K562 (cell line): ENCODE measurements at regions not wholly inside any gene's neighbourhood (a gene's known extent, or its start where the extent isn't known, plus 50 kb on each side); places are given as distances from the start of the nearest gene placed in this dataset.

Experiments used
- ATAC-seq: fragments of 200-7000 bp; cut with Tn5 transposase; 3 replicates; pipeline ENCODE4 v1.9.1; 2020; ENCODE audit warnings: moderate library complexity
- BruUV-seq: library from RNA; stranded (reverse); fragments of 400-500 nt; replicated peaks from 2 replicates; lab custom pipeline; 2021; lab: Mats Ljungman, UMichigan
- CTCF ChIA-PET: fragments of 300-600 bp; formaldehyde crosslinking; extraction: SDS; loops from one replicate; lab custom pipeline; 2021; ENCODE audit warnings: low intra/inter-chr PET ratio; lab: Yijun Ruan, JAX
- POLR2A ChIA-PET: fragments of 300-600, 350-650 bp; sonication (Branson Sonifier 250); formaldehyde crosslinking; extraction: SDS; loops from one replicate; lab custom pipeline; 2021; ENCODE audit warnings: antibody characterized with exemption, inconsistent platforms; lab: Yijun Ruan, JAX
- DNase-seq, 4 experiments: peaks; one replicate each; pipeline versions ENCODE4 v3.0.0 to v3.0.0-alpha.2; 2011 to 2018; ENCODE audit warnings: low spot score in 3 of 4, mixed read lengths in 3 of 4; ENCODE audit errors: extremely low read depth in 1 of 4
- FAIRE-seq: peaks from 2 replicates; lab custom pipeline; 2011; peaks lifted over from hg19 to GRCh38; lab: Jason Lieb, UNC
- H2AFZ ChIP-seq: 2 replicates; pipeline ENCODE4 v1.6.0; 2011; ENCODE audit warnings: low read depth, low read length, control low read depth, inconsistent platforms
- H3K27ac ChIP-seq: fragments of 200-600 bp; 3 replicates; pipeline ENCODE4 v1.8.0; 2011; ENCODE audit warnings: low read depth, mild to moderate bottlenecking, control low read depth, inconsistent platforms, low read length, moderate library complexity, mixed read lengths; ENCODE audit errors: extremely low read depth
- H3K27me3 ChIP-seq, 2 experiments: fragments of 300-600 bp in 1 of 2; 2 replicates in 1 of 2; 3 replicates in 1 of 2; pipeline versions ENCODE4 v1.6.0 to v1.8.0; 2011; ENCODE audit warnings: inconsistent platforms in 2 of 2, low read length in 2 of 2, mild to moderate bottlenecking in 1 of 2, mixed read lengths in 1 of 2, moderate library complexity in 1 of 2; ENCODE audit not compliant: control insufficient read depth in 2 of 2, insufficient read depth in 2 of 2
- H3K36me3 ChIP-seq: fragments of 300-600 bp; 3 replicates; pipeline ENCODE4 v1.8.0; 2011; ENCODE audit warnings: mild to moderate bottlenecking, low read length, inconsistent platforms; ENCODE audit not compliant: control insufficient read depth, insufficient read depth
- H3K4me1 ChIP-seq, 2 experiments: fragments of 200-600 bp in 1 of 2; replicated peaks in 1 of 2; 2 replicates in 1 of 2; 3 replicates in 1 of 2; pipeline versions ENCODE4 v1.5.1 to v1.8.0; 2011; ENCODE audit warnings: inconsistent platforms in 2 of 2, low read length in 2 of 2, mild to moderate bottlenecking in 1 of 2, mixed read lengths in 1 of 2, moderate library complexity in 1 of 2; ENCODE audit not compliant: control insufficient read depth in 2 of 2, insufficient read depth in 2 of 2
- H3K4me2 ChIP-seq: 2 replicates; pipeline ENCODE4 v1.6.1; 2011; ENCODE audit warnings: low read length, control low read depth, inconsistent platforms, mixed read lengths; ENCODE audit not compliant: insufficient read depth
- H3K4me3 ChIP-seq: fragments of 200-600 bp; sonication (generic), shearing (Covaris generic); 2 replicates; pipeline ENCODE4 v1.5.1; 2016; ENCODE audit warnings: control low read depth, inconsistent platforms
- H3K79me2 ChIP-seq: fragments of 200-600 bp; 3 replicates; pipeline ENCODE4 v1.8.0; 2011; ENCODE audit warnings: low read length, inconsistent platforms; ENCODE audit not compliant: control insufficient read depth, insufficient read depth
- H3K9ac ChIP-seq, 2 experiments: 2 replicates each; pipeline versions ENCODE4 v1.6.0 to v1.6.1; 2011; ENCODE audit warnings: low read depth in 2 of 2, low read length in 2 of 2, control low read depth in 1 of 2, inconsistent platforms in 1 of 2, mild to moderate bottlenecking in 1 of 2, mixed read lengths in 1 of 2; ENCODE audit not compliant: insufficient read depth in 1 of 2
- H3K9me1 ChIP-seq: one replicate; pipeline ENCODE4 v1.6.0; 2011; ENCODE audit warnings: inconsistent platforms, mild to moderate bottlenecking, low read length, moderate library complexity; ENCODE audit not compliant: control insufficient read depth, insufficient read depth
- H3K9me3 ChIP-seq: replicated peaks from 2 replicates; pipeline ENCODE4 v1.5.1; 2011; ENCODE audit warnings: low read depth, low read length, inconsistent platforms; ENCODE audit not compliant: control insufficient read depth, insufficient read depth
- H4K20me1 ChIP-seq: replicated peaks from 2 replicates; pipeline ENCODE4 v1.6.1; 2011; ENCODE audit warnings: low read length, inconsistent platforms, mixed read lengths; ENCODE audit not compliant: control insufficient read depth, insufficient read depth
- FUS ChIP-seq: fragments of 200-400 bp; formaldehyde crosslinking; optimal IDR thresholded peaks from 2 replicates; pipeline ENCODE3; 2017; ENCODE audit warnings: low read depth, low read length
- HDAC2 ChIP-seq: fragments of 450-650 bp; IDR thresholded peaks from 2 replicates; pipeline ENCODE4 v1.6.1; 2016; ENCODE audit warnings: mild to moderate bottlenecking
- PHF20 ChIP-seq: fragments of 450-650 bp; IDR thresholded peaks from 2 replicates; pipeline ENCODE4 v1.6.1; 2018; ENCODE audit not compliant: partially characterized antibody
- POLR3A ChIP-seq: IDR thresholded peaks from 2 replicates; pipeline ENCODE4 v1.6.1; 2011; ENCODE audit warnings: borderline replicate concordance, mild to moderate bottlenecking, moderate library complexity; ENCODE audit not compliant: insufficient read length, insufficient read depth; ENCODE audit errors: extremely low read depth
- PTTG1 ChIP-seq: fragments of 450-650 bp; IDR thresholded peaks from 2 replicates; pipeline ENCODE4 v1.6.1; 2016; ENCODE audit warnings: low read depth, mild to moderate bottlenecking, missing genetic modification characterization, missing compliant biosample characterization
- SRF ChIP-seq, 2 experiments: fragments of 250-450, 450-650 bp in 1 of 2; sonication (Bioruptor Pico) in 1 of 2; sonication (generic) in 1 of 2; formaldehyde crosslinking; IDR thresholded peaks; 2 replicates each; pipeline versions ENCODE4 v1.5.0 to v1.5.1; 2020 to 2022; ENCODE audit warnings: mild to moderate bottlenecking in 1 of 2, missing genetic modification reagents in 1 of 2
- ZBTB8A ChIP-seq: fragments of 450-650 bp; IDR thresholded peaks from 2 replicates; pipeline ENCODE4 v1.6.1; 2018; ENCODE audit warnings: mild to moderate bottlenecking, moderate library complexity; ENCODE audit not compliant: partially characterized antibody
- ZC3H11A ChIP-seq: IDR thresholded peaks from 2 replicates; pipeline ENCODE4 v1.6.1; 2012; ENCODE audit warnings: low read depth, low read length, improper control_type of control experiment
- ZNF146 ChIP-seq: IDR thresholded peaks from one replicate; pipeline ENCODE4 v1.6.1; 2018; ENCODE audit warnings: missing compliant biosample characterization; ENCODE audit not compliant: unreplicated experiment
- ZNF311 ChIP-seq: fragments of 250-450 bp; sonication (Bioruptor Pico); IDR thresholded peaks from 2 replicates; pipeline ENCODE4 v1.4.0; 2020; ENCODE audit warnings: mild to moderate bottlenecking, moderate library complexity
- WGBS: fragments of 100-300 bp; shearing (Covaris generic); methylation state at CpG from one replicate; pipeline ENCODE4 v1.1.6; 2016; ENCODE audit warnings: low coverage, mixed read lengths; ENCODE audit not compliant: insufficient coverage; ENCODE audit errors: missing lambda C conversion rate; 5-methylcytosine and 5-hydroxymethylcytosine counted together
- in situ Hi-C: fragments of 300-500 bp; cut with MboI; formaldehyde crosslinking; loops from 4 replicates; pipeline ENCODE4 v1.15.0; 2018; ENCODE audit warnings: inconsistent platforms, mixed read lengths
- intact Hi-C: fragments of 100-400 bp; cut with micrococcal nuclease; formaldehyde crosslinking; loops from 2 replicates; pipeline ENCODE4 v1.14.2; 2022
- TF ChIP-seq, protein P1 (sequence below), 2 experiments: fragments of 450-650 bp; formaldehyde crosslinking in 1 of 2; IDR thresholded peaks; 2 replicates each; pipeline versions ENCODE4 v1.4.0 to v1.6.1; 2014 to 2020; ENCODE audit warnings: mild to moderate bottlenecking in 2 of 2, borderline replicate concordance in 1 of 2, low read depth in 1 of 2
- TF ChIP-seq, protein P2 (sequence below): sonication (generic); formaldehyde crosslinking; IDR thresholded peaks from 2 replicates; pipeline ENCODE4 v1.8.0; 2023; ENCODE audit warnings: mild to moderate bottlenecking, missing genetic modification reagents

GRCh38 chr5:2381861-2382260, 369.6 kb downstream of the IRX2 start:
- Histone ChIP-seq H3K36me3 (no peaks in the 10 kb centered on the region), H3K9ac (no peak overlapping the region), H3K79me2 (no peaks in the 10 kb centered on the region), H3K27me3 (peaks cover 10 to 29% of the 10 kb centered on the region in 2 experiments; a peak in 3 of 5 replicates), H3K27ac (no peak overlapping the region), H3K9me1 (no peaks in the 10 kb centered on the region), H3K4me2 (no peak overlapping the region), H4K20me1 (no peaks in the 10 kb centered on the region), H3K4me3 (no peak overlapping the region), H3K9me3 (no peaks in the 10 kb centered on the region), H2AFZ (no peak overlapping the region), H3K4me1 (no peaks in the 10 kb centered on the region)
- WGBS: 1% methylated on average over 5 of the region's 5 CpGs
- no TSS peak for BruUV-seq
- ATAC-seq (no peak), FAIRE-seq (no peak), DNase-seq (no peak)
- in situ Hi-C loops (no loop called here), intact Hi-C loops (no loop called here)
- TF ChIP-seq ZC3H11A: no peak
- no peak for TF ChIP-seq SRF (CRISPR knock-in tag; IDR thresholded peaks at IDR 0.05)
- no peak for TF ChIP-seq FUS
- TF ChIP-seq, protein P1, sequence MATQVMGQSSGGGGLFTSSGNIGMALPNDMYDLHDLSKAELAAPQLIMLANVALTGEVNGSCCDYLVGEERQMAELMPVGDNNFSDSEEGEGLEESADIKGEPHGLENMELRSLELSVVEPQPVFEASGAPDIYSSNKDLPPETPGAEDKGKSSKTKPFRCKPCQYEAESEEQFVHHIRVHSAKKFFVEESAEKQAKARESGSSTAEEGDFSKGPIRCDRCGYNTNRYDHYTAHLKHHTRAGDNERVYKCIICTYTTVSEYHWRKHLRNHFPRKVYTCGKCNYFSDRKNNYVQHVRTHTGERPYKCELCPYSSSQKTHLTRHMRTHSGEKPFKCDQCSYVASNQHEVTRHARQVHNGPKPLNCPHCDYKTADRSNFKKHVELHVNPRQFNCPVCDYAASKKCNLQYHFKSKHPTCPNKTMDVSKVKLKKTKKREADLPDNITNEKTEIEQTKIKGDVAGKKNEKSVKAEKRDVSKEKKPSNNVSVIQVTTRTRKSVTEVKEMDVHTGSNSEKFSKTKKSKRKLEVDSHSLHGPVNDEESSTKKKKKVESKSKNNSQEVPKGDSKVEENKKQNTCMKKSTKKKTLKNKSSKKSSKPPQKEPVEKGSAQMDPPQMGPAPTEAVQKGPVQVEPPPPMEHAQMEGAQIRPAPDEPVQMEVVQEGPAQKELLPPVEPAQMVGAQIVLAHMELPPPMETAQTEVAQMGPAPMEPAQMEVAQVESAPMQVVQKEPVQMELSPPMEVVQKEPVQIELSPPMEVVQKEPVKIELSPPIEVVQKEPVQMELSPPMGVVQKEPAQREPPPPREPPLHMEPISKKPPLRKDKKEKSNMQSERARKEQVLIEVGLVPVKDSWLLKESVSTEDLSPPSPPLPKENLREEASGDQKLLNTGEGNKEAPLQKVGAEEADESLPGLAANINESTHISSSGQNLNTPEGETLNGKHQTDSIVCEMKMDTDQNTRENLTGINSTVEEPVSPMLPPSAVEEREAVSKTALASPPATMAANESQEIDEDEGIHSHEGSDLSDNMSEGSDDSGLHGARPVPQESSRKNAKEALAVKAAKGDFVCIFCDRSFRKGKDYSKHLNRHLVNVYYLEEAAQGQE (IDR thresholded peaks at IDR 0.05; ENCODE audit: borderline replicate concordance): no peak
- TF ChIP-seq, protein P1 (CRISPR knock-in tag; IDR thresholded peaks at IDR 0.05; ENCODE audit: low read depth): no peak
- no peak for TF ChIP-seq POLR3A
- no peak for TF ChIP-seq ZNF311 (CRISPR knock-in tag)
- no peak for TF ChIP-seq PTTG1 (tag)
- TF ChIP-seq PHF20: no peak
- no peak for TF ChIP-seq HDAC2
- TF ChIP-seq ZBTB8A: no peak
- no peak for TF ChIP-seq ZNF146 (CRISPR knock-in tag)
- TF ChIP-seq, protein P2, sequence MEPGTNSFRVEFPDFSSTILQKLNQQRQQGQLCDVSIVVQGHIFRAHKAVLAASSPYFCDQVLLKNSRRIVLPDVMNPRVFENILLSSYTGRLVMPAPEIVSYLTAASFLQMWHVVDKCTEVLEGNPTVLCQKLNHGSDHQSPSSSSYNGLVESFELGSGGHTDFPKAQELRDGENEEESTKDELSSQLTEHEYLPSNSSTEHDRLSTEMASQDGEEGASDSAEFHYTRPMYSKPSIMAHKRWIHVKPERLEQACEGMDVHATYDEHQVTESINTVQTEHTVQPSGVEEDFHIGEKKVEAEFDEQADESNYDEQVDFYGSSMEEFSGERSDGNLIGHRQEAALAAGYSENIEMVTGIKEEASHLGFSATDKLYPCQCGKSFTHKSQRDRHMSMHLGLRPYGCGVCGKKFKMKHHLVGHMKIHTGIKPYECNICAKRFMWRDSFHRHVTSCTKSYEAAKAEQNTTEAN (CRISPR knock-in tag): no peak
- ChIA-PET CTCF (no interaction called here), POLR2A (interaction anchor here (0.6 kb wide), 1 partner anchor 932 kb away, joined by 4 read pairs; no protein-coding TSS in a partner anchor)
